ENCODE measurements at regions not wholly inside any gene's neighbourhood (a gene's known extent, or its start where the extent isn't known, plus 50 kb on each side); places are given as distances from the start of the nearest gene placed in this dataset.

- H3K27ac ChIP-seq = no peak overlapping the region
- TF ChIP-seq CTCF (IDR thresholded peaks at IDR 0.05) (no peak), ZFX (IDR thresholded peaks at IDR 0.05; ENCODE audit: borderline replicate concordance) (no peak)
These were observed 80.2 kb upstream of the SLC38A2 start for GRCh38 chr12:46452776-46453175.

DNA sequence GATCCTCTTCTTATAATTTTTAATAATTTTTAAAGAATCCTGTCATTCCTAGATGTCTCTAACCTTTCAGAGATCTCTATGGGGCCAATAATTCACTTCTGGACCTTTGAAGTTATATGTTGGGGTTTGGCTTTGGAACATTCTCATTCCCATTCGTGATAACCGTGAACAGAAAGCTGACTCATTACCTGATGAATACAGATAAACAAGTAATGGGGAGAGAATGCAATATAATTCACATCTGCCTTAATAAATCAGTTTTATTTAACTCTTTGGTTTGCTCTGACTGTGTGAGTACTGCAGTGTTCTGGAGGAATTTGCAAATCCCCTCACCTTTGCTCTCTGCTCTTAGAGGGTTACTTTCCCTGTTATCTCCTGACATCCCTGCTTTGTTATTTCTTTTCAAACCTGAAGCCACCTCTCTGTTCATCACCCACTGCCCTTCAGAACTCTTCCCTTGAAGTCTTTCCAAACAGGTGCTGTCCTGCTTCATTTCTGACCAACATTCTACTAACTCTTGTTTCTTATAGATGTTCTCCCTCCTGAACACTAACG, 79.6 kb upstream of the SLC38A2 start:
- no peak overlapping the region for H3K27ac ChIP-seq
- TF ChIP-seq CTCF (IDR thresholded peaks at IDR 0.05) (no peak), ZFX (IDR thresholded peaks at IDR 0.05; ENCODE audit: borderline replicate concordance) (no peak)

- no peak overlapping the region for H3K27ac ChIP-seq
- TF ChIP-seq ZFX (IDR thresholded peaks at IDR 0.05; ENCODE audit: borderline replicate concordance) (no peak), CTCF (IDR thresholded peaks at IDR 0.05) (no peak)
These were observed 78.9 kb upstream of the SLC38A2 start for GRCh38 chr12:46451276-46452021.

DNA sequence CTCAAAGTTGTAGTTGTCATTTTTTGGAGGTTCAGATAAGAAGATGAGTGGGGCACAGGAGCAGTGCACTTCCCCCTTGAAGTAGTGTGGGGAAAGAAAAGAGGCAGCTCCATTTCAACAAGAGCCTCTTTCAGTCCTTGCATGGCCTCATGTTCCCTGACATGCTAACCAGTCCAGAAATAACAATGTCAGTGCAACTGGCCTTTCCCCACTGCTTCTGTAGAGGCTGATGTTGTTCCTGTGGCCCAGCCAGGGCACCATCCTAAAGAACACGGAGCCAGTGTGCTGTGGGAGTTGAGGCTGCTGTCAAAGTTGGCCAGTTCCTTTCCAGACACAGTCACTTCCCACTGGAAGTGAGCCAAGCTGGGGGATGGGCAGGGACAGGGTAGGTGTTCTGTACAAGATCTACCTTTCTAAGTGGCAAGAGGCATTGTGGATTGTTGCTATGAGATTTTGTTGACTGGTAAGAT, 77.7 kb upstream of the SLC38A2 start:
- H3K27ac ChIP-seq = peak overlapping the region; percentile 50
- no peak for TF ChIP-seq ZFX (IDR thresholded peaks at IDR 0.05; ENCODE audit: borderline replicate concordance)
- TF ChIP-seq CTCF (IDR thresholded peaks at IDR 0.05) = no peak

- peak overlapping the region; percentile 50 for H3K27ac ChIP-seq
- TF ChIP-seq CTCF (IDR thresholded peaks at IDR 0.05) (no peak), ZFX (IDR thresholded peaks at IDR 0.05; ENCODE audit: borderline replicate concordance) (no peak)
These were observed 77.3 kb upstream of the SLC38A2 start for GRCh38 chr12:46449856-46450255.

DNA sequence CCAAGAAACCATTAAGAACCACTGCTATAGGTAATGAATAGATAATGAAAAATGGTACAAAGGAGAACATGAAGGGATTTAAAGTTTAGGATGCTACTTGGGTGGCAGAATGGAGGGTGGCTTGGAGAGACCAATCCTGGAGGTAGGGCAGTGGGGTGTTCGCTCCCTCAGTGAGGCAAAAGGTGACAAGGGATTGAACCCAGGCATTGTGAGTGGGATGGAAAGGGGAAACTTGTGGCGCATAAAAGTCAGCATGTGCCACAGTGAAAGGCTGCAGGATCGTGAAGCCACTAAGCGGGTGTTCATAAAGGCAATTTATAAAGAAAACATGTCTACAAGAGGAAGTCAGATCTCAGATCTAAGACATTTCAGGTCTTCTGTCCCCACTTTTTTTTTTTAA, 76.7 kb upstream of the SLC38A2 start:
- no peak overlapping the region for H3K27ac ChIP-seq

More for the DNA sequence above, 76.7 kb upstream of the SLC38A2 start:
- TF ChIP-seq ZFX (IDR thresholded peaks at IDR 0.05; ENCODE audit: borderline replicate concordance) = no peak
- TF ChIP-seq CTCF (IDR thresholded peaks at IDR 0.05) = no peak
